Skeletal muscle satellite cell (primary cell): ENCODE measurements at regions not wholly inside any gene's neighbourhood (a gene's known extent, or its start where the extent isn't known, plus 50 kb on each side); places are given as distances from the start of the nearest gene placed in this dataset.

Experiments
- H3K27me3 ChIP-seq: 2 replicates; pipeline ENCODE4 v1.7.0; 2013; ENCODE audit warnings: low read length; ENCODE audit not compliant: control insufficient read depth, insufficient read depth
- H3K36me3 ChIP-seq: 2 replicates; pipeline ENCODE4 v1.7.0; 2013; ENCODE audit warnings: mild to moderate bottlenecking, control low read depth, low read length; ENCODE audit not compliant: insufficient read depth
- H3K4me1 ChIP-seq: 2 replicates; pipeline ENCODE4 v1.7.0; 2013; ENCODE audit warnings: low read length; ENCODE audit not compliant: control insufficient read depth, insufficient read depth
- H3K4me2 ChIP-seq: 2 replicates; pipeline ENCODE4 v1.7.0; 2013; ENCODE audit warnings: mild to moderate bottlenecking, low read length
- H3K4me3 ChIP-seq: 2 replicates; pipeline ENCODE4 v1.7.0; 2013; ENCODE audit warnings: low read length
- H3K9ac ChIP-seq: 2 replicates; pipeline ENCODE4 v1.7.0; 2013; ENCODE audit warnings: mild to moderate bottlenecking, low read depth, low read length, moderate library complexity
- H3K9me3 ChIP-seq: replicated peaks from 2 replicates; pipeline ENCODE4 v1.7.0; 2013; ENCODE audit warnings: mild to moderate bottlenecking, control low read depth, low read length

DNA sequence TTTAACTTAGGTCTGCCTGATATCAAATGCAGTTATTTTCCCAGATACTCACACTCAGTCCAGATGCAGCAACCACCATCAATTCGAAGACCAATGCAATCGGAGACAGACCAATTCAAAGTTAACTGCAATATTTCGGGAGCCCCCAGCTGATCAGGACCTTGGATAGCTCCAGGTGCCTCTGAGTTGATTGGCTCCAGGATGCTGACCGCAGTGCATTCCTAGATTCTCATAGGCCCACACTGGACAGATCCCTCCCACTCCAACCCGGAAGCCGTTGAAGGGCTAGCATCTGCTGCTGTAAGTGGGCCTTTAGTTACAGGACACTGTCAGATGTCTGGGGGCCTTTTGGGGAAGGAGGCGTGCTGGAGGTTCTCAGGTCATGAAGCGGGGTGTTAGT lies 89.5 kb upstream of the ATP2B2 start:
- no peaks in the 10 kb centered on the region for H3K36me3 ChIP-seq
- H3K4me1 ChIP-seq = no peaks in the 10 kb centered on the region

GRCh38 chr3:10596746-10597448 lies 91.5 kb upstream of the ATP2B2 start:
- Histone ChIP-seq H3K36me3 (no peaks in the 10 kb centered on the region), H3K4me2 (no peak overlapping the region), H3K4me1 (no peaks in the 10 kb centered on the region), H3K4me3 (no peak overlapping the region), H3K27me3 (peaks cover 10% of the 10 kb centered on the region), H3K9ac (no peak overlapping the region), H3K9me3 (no peaks in the 10 kb centered on the region)

More for the DNA sequence above, 89.5 kb upstream of the ATP2B2 start:
- Histone ChIP-seq H3K4me3 (no peak overlapping the region), H3K4me2 (no peak overlapping the region), H3K27me3 (peaks cover 14% of the 10 kb centered on the region), H3K9me3 (no peaks in the 10 kb centered on the region), H3K9ac (no peak overlapping the region)

GRCh38 chr3:10597733-10598132 lies 92.3 kb upstream of the ATP2B2 start:
- H3K4me2 ChIP-seq = no peak overlapping the region
- H3K27me3 ChIP-seq = peaks cover 13% of the 10 kb centered on the region
- H3K9ac ChIP-seq = no peak overlapping the region
- no peaks in the 10 kb centered on the region for H3K36me3 ChIP-seq
- no peaks in the 10 kb centered on the region for H3K9me3 ChIP-seq
- no peak overlapping the region for H3K4me3 ChIP-seq
- H3K4me1 ChIP-seq = no peaks in the 10 kb centered on the region

- Histone ChIP-seq H3K4me2 (no peak overlapping the region), H3K4me1 (no peaks in the 10 kb centered on the region)
Measured at GRCh38 chr3:10599017-10599416, 93.6 kb upstream of the ATP2B2 start.

DNA sequence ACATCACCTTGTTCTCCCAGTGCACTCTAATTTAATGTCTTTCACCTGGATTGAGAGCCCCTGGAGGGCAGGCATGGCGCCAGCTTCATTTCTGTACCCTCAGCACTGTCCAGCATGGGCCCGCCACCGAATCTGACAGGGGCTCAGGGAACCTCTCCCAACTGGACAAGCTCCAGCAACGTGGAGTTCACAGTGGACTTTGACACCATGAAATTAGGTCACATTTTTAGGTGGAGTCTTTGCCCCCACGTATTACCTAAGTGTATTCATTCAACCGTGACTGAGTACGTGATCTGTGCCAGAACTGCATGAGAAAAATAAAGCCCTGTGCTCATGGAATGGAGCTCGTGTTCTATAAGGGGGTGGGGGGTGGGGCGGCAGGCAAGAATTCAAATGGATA lies 94.1 kb upstream of the ATP2B2 start:
- Histone ChIP-seq H3K4me1 (no peaks in the 10 kb centered on the region), H3K27me3 (peaks cover 20% of the 10 kb centered on the region)

More at GRCh38 chr3:10599017-10599416, 93.6 kb upstream of the ATP2B2 start:
- H3K27me3 ChIP-seq = peaks cover 17% of the 10 kb centered on the region
- H3K4me3 ChIP-seq = no peak overlapping the region
- H3K9ac ChIP-seq = no peak overlapping the region
- no peaks in the 10 kb centered on the region for H3K36me3 ChIP-seq
- no peaks in the 10 kb centered on the region for H3K9me3 ChIP-seq

DNA sequence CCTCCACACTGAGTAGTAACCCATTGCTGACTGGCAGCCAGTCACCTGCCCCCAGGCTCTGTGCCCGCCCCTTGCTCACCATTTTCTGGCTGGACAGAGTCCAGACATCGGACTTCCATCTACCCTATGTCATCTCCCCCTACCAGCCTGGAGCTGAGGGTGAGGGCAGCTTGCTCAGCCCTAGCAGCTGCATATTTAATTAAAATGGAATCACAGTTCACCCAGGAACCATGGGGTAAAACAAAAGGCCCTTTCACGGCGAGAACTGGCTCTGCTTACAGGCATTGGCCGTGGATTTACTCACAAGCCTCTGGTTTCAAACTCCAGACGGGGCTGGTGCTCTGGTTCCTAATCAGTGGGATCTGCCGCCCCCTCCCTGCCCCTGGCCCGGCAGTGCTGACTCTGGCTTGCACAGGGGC lies 94.9 kb upstream of the ATP2B2 start:
- Histone ChIP-seq H3K4me3 (no peak overlapping the region), H3K4me1 (no peaks in the 10 kb centered on the region), H3K9me3 (no peaks in the 10 kb centered on the region), H3K36me3 (no peaks in the 10 kb centered on the region), H3K9ac (no peak overlapping the region), H3K4me2 (no peak overlapping the region), H3K27me3 (peaks cover 22% of the 10 kb centered on the region)

More for the DNA sequence above, 94.1 kb upstream of the ATP2B2 start:
- no peaks in the 10 kb centered on the region for H3K36me3 ChIP-seq
- no peak overlapping the region for H3K4me3 ChIP-seq
- no peak overlapping the region for H3K4me2 ChIP-seq
- no peak overlapping the region for H3K9ac ChIP-seq
- no peaks in the 10 kb centered on the region for H3K9me3 ChIP-seq

GRCh38 chr3:10600726-10601125 lies 95.3 kb upstream of the ATP2B2 start:
- H3K4me1 ChIP-seq = no peaks in the 10 kb centered on the region
- peaks cover 22% of the 10 kb centered on the region for H3K27me3 ChIP-seq
- H3K9me3 ChIP-seq = no peaks in the 10 kb centered on the region
- H3K4me3 ChIP-seq = no peak overlapping the region
- H3K4me2 ChIP-seq = no peak overlapping the region
- no peak overlapping the region for H3K9ac ChIP-seq
- no peaks in the 10 kb centered on the region for H3K36me3 ChIP-seq

GRCh38 chr3:10601151-10601856 lies 95.9 kb upstream of the ATP2B2 start:
- Histone ChIP-seq H3K4me2 (no peak overlapping the region), H3K9me3 (no peaks in the 10 kb centered on the region), H3K36me3 (no peaks in the 10 kb centered on the region), H3K27me3 (peaks cover 22% of the 10 kb centered on the region), H3K4me3 (no peak overlapping the region), H3K4me1 (no peaks in the 10 kb centered on the region), H3K9ac (no peak overlapping the region)

- no peaks in the 10 kb centered on the region for H3K4me1 ChIP-seq
- H3K27me3 ChIP-seq = peaks cover 22% of the 10 kb centered on the region
- H3K9ac ChIP-seq = no peak overlapping the region
- H3K9me3 ChIP-seq = no peaks in the 10 kb centered on the region
- no peaks in the 10 kb centered on the region for H3K36me3 ChIP-seq
- no peak overlapping the region for H3K4me3 ChIP-seq
- no peak overlapping the region for H3K4me2 ChIP-seq
Measured at GRCh38 chr3:10601857-10602230, 96.5 kb upstream of the ATP2B2 start.

DNA sequence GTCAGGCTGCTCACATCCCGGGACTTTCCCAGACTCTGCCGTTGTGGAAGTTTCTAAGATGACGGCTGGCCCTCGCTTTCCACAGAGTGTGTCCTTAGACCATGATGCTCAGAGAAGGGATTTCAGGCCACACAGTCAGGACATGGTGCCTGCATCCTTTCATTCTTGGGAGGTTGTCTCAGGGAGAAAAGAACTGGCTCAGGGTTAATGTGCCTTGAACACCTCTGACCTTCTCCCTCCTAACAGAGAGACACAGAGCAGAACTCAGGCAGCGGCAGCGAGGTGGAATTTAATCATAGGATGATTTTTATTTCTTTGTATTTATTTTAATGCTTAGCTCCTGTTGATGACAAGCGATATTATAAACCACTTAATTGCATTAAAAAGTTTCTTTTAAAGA lies 96.9 kb upstream of the ATP2B2 start:
- no peak overlapping the region for H3K4me3 ChIP-seq
- H3K9ac ChIP-seq = no peak overlapping the region
- H3K36me3 ChIP-seq = no peaks in the 10 kb centered on the region
- H3K4me1 ChIP-seq = no peaks in the 10 kb centered on the region
- H3K9me3 ChIP-seq = no peaks in the 10 kb centered on the region
- peaks cover 19% of the 10 kb centered on the region for H3K27me3 ChIP-seq
- no peak overlapping the region for H3K4me2 ChIP-seq

DNA sequence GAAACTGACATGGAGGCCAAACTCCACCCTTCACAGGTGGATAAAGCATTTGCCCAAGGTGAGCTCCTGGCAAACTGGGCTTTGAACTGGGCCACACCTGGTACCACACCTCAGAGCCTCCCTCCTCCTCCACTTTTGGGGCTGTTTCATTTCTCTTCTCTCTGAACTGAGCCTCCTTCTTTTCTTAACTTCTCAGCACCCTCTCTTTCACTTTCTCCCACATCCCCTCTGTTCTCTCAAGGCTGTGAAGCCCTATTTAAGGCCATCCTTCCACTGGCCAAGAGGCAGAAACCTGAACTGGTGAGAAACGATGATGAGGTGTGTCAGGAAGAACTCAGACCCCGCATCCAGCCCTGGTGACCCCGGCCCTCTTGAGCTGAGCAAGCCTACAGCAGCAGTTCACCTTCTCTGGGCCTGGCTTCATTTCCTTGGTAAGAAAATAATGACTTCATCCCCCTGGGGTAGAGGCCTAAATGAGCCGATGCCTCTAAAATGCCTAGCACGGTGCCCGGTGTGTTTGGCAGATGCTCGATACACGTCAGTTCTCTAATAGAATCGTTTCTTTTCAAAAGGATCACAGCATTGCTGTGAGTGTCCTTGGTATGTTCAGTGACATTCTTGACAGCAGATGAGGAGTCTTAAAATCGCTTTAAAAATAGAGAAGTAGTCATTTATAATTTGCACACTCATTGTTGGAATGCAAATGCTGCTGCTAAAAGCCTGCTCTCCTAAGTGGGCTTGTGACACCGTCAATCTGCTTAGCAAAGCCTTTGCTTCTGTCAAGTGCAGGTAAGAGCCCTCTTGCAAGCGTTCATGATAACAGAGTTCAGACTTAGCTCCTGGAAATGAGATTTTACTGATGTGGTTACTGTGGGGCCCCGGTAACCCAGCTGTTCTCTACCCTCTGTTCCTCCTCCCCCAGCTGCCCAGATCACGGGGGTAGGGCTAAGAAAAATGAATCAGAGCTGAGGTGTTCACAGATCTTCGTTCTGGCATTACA lies 97.7 kb upstream of the ATP2B2 start:
- H3K4me2 ChIP-seq = no peak overlapping the region
- H3K4me3 ChIP-seq = no peak overlapping the region
- H3K36me3 ChIP-seq = no peaks in the 10 kb centered on the region
- no peaks in the 10 kb centered on the region for H3K9me3 ChIP-seq
- peaks cover 13% of the 10 kb centered on the region for H3K27me3 ChIP-seq
- H3K4me1 ChIP-seq = no peaks in the 10 kb centered on the region
- H3K9ac ChIP-seq = no peak overlapping the region
